ENCODE measurements at regions not wholly inside any gene's neighbourhood (a gene's known extent, or its start where the extent isn't known, plus 50 kb on each side); places are given as distances from the start of the nearest gene placed in this dataset.

- no peaks in the 10 kb centered on the region for H3K36me3 ChIP-seq (ENCODE audit: control insufficient read depth in 3 of 3, insufficient read depth in 3 of 3, low read length in 3 of 3)
- H3K27ac ChIP-seq (ENCODE audit: low read depth, low read length) = no peak overlapping the region
- H3K9ac ChIP-seq (ENCODE audit: low read depth in 1 of 3, low read length in 3 of 3) = no peak overlapping the region
- no peaks in the 10 kb centered on the region for H3K27me3 ChIP-seq (ENCODE audit: control insufficient read depth in 3 of 3, insufficient read depth in 3 of 3, low read length in 3 of 3)
- H3K4me1 ChIP-seq (ENCODE audit: control insufficient read depth in 3 of 3, insufficient read depth in 3 of 3, low read length in 3 of 3) = no peaks in the 10 kb centered on the region
- H3K9me3 ChIP-seq (ENCODE audit: control insufficient read depth in 3 of 3, low read length in 3 of 3) = peaks cover 0 to 6% (median 0%) of the 10 kb centered on the region in 3 donors
- no peak overlapping the region for H3K4me3 ChIP-seq (ENCODE audit: low read length in 3 of 3)
Measured at GRCh38 chr1:187948170-187948794, 1119.5 kb downstream of the PLA2G4A start.

DNA sequence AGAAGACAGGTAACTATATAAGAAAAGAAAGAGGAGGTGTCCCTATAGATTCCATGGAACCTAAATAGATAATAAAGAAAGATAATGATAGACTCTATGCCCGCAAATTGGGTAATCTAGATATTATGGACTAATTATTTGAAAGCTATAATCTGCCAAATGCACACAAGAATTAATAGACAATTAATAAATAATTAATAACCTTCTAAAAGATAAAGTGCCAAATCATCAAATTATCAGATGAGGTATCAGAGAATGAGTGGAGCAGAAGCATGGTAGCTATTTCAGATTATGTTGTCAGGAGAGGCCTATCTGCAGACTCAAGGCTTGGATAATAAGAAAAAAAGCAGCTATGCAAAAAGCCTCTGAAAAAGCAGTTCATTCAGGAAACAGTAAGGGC lies 1120.8 kb downstream of the PLA2G4A start:
- peaks cover 0 to 8% (median 0%) of the 10 kb centered on the region in 3 donors for H3K9me3 ChIP-seq (ENCODE audit: control insufficient read depth in 3 of 3, low read length in 3 of 3)
- no peaks in the 10 kb centered on the region for H3K27me3 ChIP-seq (ENCODE audit: control insufficient read depth in 3 of 3, insufficient read depth in 3 of 3, low read length in 3 of 3)
- no peak overlapping the region for H3K9ac ChIP-seq (ENCODE audit: low read depth in 1 of 3, low read length in 3 of 3)

GRCh38 chr1:187951817-187952216 lies 1123.1 kb downstream of the PLA2G4A start:
- H3K27ac ChIP-seq (ENCODE audit: low read depth, low read length) = no peak overlapping the region
- no peak overlapping the region for H3K9ac ChIP-seq (ENCODE audit: low read depth in 1 of 3, low read length in 3 of 3)
- no peaks in the 10 kb centered on the region for H3K27me3 ChIP-seq (ENCODE audit: control insufficient read depth in 3 of 3, insufficient read depth in 3 of 3, low read length in 3 of 3)
- H3K36me3 ChIP-seq (ENCODE audit: control insufficient read depth in 3 of 3, insufficient read depth in 3 of 3, low read length in 3 of 3) = no peaks in the 10 kb centered on the region
- H3K9me3 ChIP-seq (ENCODE audit: control insufficient read depth in 3 of 3, low read length in 3 of 3) = peaks cover 0 to 5% (median 0%) of the 10 kb centered on the region in 3 donors
- no peak overlapping the region for H3K4me3 ChIP-seq (ENCODE audit: low read length in 3 of 3)
- H3K4me1 ChIP-seq (ENCODE audit: control insufficient read depth in 3 of 3, insufficient read depth in 3 of 3, low read length in 3 of 3) = no peaks in the 10 kb centered on the region

More for the DNA sequence above, 1120.8 kb downstream of the PLA2G4A start:
- Histone ChIP-seq H3K36me3 (ENCODE audit: control insufficient read depth in 3 of 3, insufficient read depth in 3 of 3, low read length in 3 of 3) (no peaks in the 10 kb centered on the region), H3K27ac (ENCODE audit: low read depth, low read length) (no peak overlapping the region), H3K4me3 (ENCODE audit: low read length in 3 of 3) (no peak overlapping the region), H3K4me1 (ENCODE audit: control insufficient read depth in 3 of 3, insufficient read depth in 3 of 3, low read length in 3 of 3) (no peaks in the 10 kb centered on the region)

GRCh38 chr1:187952446-187952845 lies 1123.7 kb downstream of the PLA2G4A start:
- no peak overlapping the region for H3K27ac ChIP-seq (ENCODE audit: low read depth, low read length)
- peaks cover 0 to 5% (median 0%) of the 10 kb centered on the region in 3 donors for H3K9me3 ChIP-seq (ENCODE audit: control insufficient read depth in 3 of 3, low read length in 3 of 3)
- H3K36me3 ChIP-seq (ENCODE audit: control insufficient read depth in 3 of 3, insufficient read depth in 3 of 3, low read length in 3 of 3) = no peaks in the 10 kb centered on the region
- no peaks in the 10 kb centered on the region for H3K4me1 ChIP-seq (ENCODE audit: control insufficient read depth in 3 of 3, insufficient read depth in 3 of 3, low read length in 3 of 3)
- no peak overlapping the region for H3K9ac ChIP-seq (ENCODE audit: low read depth in 1 of 3, low read length in 3 of 3)
- H3K27me3 ChIP-seq (ENCODE audit: control insufficient read depth in 3 of 3, insufficient read depth in 3 of 3, low read length in 3 of 3) = no peaks in the 10 kb centered on the region
- no peak overlapping the region for H3K4me3 ChIP-seq (ENCODE audit: low read length in 3 of 3)

GRCh38 chr1:187956975-187957374 lies 1128.2 kb downstream of the PLA2G4A start:
- no peaks in the 10 kb centered on the region for H3K36me3 ChIP-seq (ENCODE audit: control insufficient read depth in 3 of 3, insufficient read depth in 3 of 3, low read length in 3 of 3)
- H3K9ac ChIP-seq (ENCODE audit: low read depth in 1 of 3, low read length in 3 of 3) = no peak overlapping the region
- no peak overlapping the region for H3K4me3 ChIP-seq (ENCODE audit: low read length in 3 of 3)
- no peak overlapping the region for H3K27ac ChIP-seq (ENCODE audit: low read depth, low read length)
- H3K4me1 ChIP-seq (ENCODE audit: control insufficient read depth in 3 of 3, insufficient read depth in 3 of 3, low read length in 3 of 3) = no peaks in the 10 kb centered on the region
- peaks cover 0 to 2% (median 0%) of the 10 kb centered on the region in 3 donors for H3K9me3 ChIP-seq (ENCODE audit: control insufficient read depth in 3 of 3, low read length in 3 of 3)
- H3K27me3 ChIP-seq (ENCODE audit: control insufficient read depth in 3 of 3, insufficient read depth in 3 of 3, low read length in 3 of 3) = no peaks in the 10 kb centered on the region

DNA sequence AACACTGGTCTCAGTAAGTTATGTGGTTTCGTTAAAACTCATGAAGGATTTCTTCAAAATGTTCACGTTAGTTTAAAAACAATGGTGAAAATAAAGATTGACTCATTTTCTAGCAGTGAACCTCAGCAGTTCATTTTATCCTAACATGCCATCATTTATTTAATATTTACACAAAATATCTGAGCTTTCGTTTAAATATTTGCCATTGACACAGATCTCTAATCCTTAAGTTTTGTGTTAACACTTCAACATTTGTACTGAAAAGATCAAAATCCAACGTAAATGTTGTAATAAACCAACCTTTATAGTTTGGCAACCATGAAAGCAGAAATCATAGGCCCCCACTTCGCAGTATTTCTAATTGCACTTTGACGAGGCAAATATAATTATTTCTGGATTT lies 1129.5 kb downstream of the PLA2G4A start:
- H3K36me3 ChIP-seq (ENCODE audit: control insufficient read depth in 3 of 3, insufficient read depth in 3 of 3, low read length in 3 of 3) = no peaks in the 10 kb centered on the region
- H3K9ac ChIP-seq (ENCODE audit: low read depth in 1 of 3, low read length in 3 of 3) = no peak overlapping the region
- no peak overlapping the region for H3K27ac ChIP-seq (ENCODE audit: low read depth, low read length)
- no peak overlapping the region for H3K4me3 ChIP-seq (ENCODE audit: low read length in 3 of 3)
- peaks cover 0 to 2% (median 0%) of the 10 kb centered on the region in 3 donors for H3K9me3 ChIP-seq (ENCODE audit: control insufficient read depth in 3 of 3, low read length in 3 of 3)
- H3K27me3 ChIP-seq (ENCODE audit: control insufficient read depth in 3 of 3, insufficient read depth in 3 of 3, low read length in 3 of 3) = no peaks in the 10 kb centered on the region
- no peaks in the 10 kb centered on the region for H3K4me1 ChIP-seq (ENCODE audit: control insufficient read depth in 3 of 3, insufficient read depth in 3 of 3, low read length in 3 of 3)

DNA sequence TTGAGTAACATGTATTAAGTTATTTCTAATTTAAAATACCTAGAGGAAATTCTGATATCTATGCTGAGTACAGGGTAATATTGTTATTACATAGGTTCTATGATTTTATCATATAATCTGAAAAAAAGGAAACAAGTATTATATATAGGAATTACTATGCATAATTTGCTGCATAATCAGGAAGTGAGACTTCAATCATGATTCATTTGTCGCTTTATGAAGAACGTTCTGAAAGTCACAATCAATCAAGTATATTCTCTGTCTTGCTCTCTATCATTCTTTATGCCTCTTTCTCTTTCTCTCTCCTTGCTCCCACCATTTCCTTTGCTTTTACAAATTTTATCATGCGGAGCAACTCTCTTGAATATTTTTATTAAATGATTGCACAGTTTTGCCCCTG lies 1130.3 kb downstream of the PLA2G4A start:
- Histone ChIP-seq H3K36me3 (ENCODE audit: control insufficient read depth in 3 of 3, insufficient read depth in 3 of 3, low read length in 3 of 3) (no peaks in the 10 kb centered on the region), H3K27me3 (ENCODE audit: control insufficient read depth in 3 of 3, insufficient read depth in 3 of 3, low read length in 3 of 3) (no peaks in the 10 kb centered on the region), H3K27ac (ENCODE audit: low read depth, low read length) (no peak overlapping the region), H3K9me3 (ENCODE audit: control insufficient read depth in 3 of 3, low read length in 3 of 3) (no peaks in the 10 kb centered on the region), H3K4me1 (ENCODE audit: control insufficient read depth in 3 of 3, insufficient read depth in 3 of 3, low read length in 3 of 3) (no peaks in the 10 kb centered on the region), H3K4me3 (ENCODE audit: low read length in 3 of 3) (no peak overlapping the region), H3K9ac (ENCODE audit: low read depth in 1 of 3, low read length in 3 of 3) (no peak overlapping the region)

DNA sequence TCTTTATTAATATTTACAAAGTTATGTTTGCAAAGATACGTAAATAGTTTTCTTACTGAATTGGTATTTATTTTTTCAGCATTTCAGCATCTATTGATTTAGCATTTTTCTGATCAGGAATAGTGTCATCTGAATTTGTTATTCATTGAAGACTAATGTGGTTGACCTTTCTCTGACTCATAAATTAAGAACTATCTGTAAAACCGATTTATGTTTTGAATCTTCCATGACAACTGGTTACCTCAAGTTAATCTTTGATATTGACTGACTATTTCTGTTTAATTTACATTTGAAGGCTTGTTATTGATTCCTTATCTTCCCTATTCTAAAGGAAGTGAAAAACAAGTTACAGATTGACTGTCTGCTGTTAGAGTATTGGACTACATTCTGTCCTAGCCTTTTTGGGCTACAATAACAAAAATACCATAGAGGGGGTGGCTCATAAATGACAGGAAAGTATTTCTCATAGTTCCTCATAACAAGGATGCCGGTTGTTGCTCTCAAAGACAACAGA lies 1131.4 kb downstream of the PLA2G4A start:
- Histone ChIP-seq H3K4me1 (ENCODE audit: control insufficient read depth in 3 of 3, insufficient read depth in 3 of 3, low read length in 3 of 3) (no peaks in the 10 kb centered on the region), H3K4me3 (ENCODE audit: low read length in 3 of 3) (no peak overlapping the region), H3K27ac (ENCODE audit: low read depth, low read length) (no peak overlapping the region), H3K36me3 (ENCODE audit: control insufficient read depth in 3 of 3, insufficient read depth in 3 of 3, low read length in 3 of 3) (no peaks in the 10 kb centered on the region), H3K27me3 (ENCODE audit: control insufficient read depth in 3 of 3, insufficient read depth in 3 of 3, low read length in 3 of 3) (no peaks in the 10 kb centered on the region), H3K9me3 (ENCODE audit: control insufficient read depth in 3 of 3, low read length in 3 of 3) (no peaks in the 10 kb centered on the region), H3K9ac (ENCODE audit: low read depth in 1 of 3, low read length in 3 of 3) (no peak overlapping the region)

DNA sequence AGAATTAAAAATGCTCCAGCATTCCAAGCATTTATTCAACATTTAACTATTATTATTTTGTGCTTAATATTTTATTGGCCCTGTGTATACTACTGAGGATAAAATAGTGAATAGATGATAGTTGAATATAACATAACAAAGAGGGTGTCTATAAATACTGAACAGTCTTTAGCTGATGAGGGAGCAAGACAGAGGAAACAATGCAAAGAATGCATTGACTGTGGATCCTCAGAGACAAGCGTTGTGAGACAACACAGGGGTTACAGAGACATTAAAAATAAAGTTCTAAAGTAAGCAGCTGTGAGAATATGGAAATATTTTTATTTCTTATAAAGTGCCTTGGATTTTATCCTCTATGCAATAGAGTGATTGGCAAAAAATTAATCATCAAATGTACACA lies 1133.1 kb downstream of the PLA2G4A start:
- no peaks in the 10 kb centered on the region for H3K27me3 ChIP-seq (ENCODE audit: control insufficient read depth in 3 of 3, insufficient read depth in 3 of 3, low read length in 3 of 3)
- no peaks in the 10 kb centered on the region for H3K36me3 ChIP-seq (ENCODE audit: control insufficient read depth in 3 of 3, insufficient read depth in 3 of 3, low read length in 3 of 3)
- no peak overlapping the region for H3K9ac ChIP-seq (ENCODE audit: low read depth in 1 of 3, low read length in 3 of 3)

DNA sequence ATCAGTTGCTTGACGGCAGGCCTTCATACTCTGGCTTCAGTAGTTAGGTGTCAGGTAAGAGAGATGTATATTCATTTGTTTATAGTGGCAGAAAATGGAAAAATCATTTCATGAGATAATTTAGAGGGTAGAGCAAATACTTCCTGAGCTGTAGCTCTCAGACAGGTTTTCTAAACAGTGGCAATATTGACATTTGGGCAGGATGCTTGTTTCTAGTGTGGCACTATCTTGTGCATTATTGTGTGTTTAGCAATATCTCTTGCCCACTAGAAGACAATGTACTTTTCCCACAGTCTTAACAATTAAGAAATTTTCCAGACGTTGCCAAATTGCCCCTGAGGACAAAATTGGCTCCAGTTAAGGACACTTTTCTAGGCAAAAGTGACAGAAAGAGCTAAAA lies 1143.1 kb downstream of the PLA2G4A start:
- Histone ChIP-seq H3K4me3 (ENCODE audit: low read length in 3 of 3) (no peak overlapping the region), H3K27ac (ENCODE audit: low read depth, low read length) (no peak overlapping the region), H3K4me1 (ENCODE audit: control insufficient read depth in 3 of 3, insufficient read depth in 3 of 3, low read length in 3 of 3) (no peaks in the 10 kb centered on the region), H3K9ac (ENCODE audit: low read depth in 1 of 3, low read length in 3 of 3) (no peak overlapping the region), H3K27me3 (ENCODE audit: control insufficient read depth in 3 of 3, insufficient read depth in 3 of 3, low read length in 3 of 3) (no peaks in the 10 kb centered on the region), H3K9me3 (ENCODE audit: control insufficient read depth in 3 of 3, low read length in 3 of 3) (no peaks in the 10 kb centered on the region), H3K36me3 (ENCODE audit: control insufficient read depth in 3 of 3, insufficient read depth in 3 of 3, low read length in 3 of 3) (no peaks in the 10 kb centered on the region)

More for the DNA sequence above, 1133.1 kb downstream of the PLA2G4A start:
- no peaks in the 10 kb centered on the region for H3K9me3 ChIP-seq (ENCODE audit: control insufficient read depth in 3 of 3, low read length in 3 of 3)
- H3K4me1 ChIP-seq (ENCODE audit: control insufficient read depth in 3 of 3, insufficient read depth in 3 of 3, low read length in 3 of 3) = no peaks in the 10 kb centered on the region
- no peak overlapping the region for H3K27ac ChIP-seq (ENCODE audit: low read depth, low read length)
- H3K4me3 ChIP-seq (ENCODE audit: low read length in 3 of 3) = no peak overlapping the region

All from skeletal muscle tissue (tissue), 3 donors.